GM18858 (cell line): ENCODE measurements at regions not wholly inside any gene's neighbourhood (a gene's known extent, or its start where the extent isn't known, plus 50 kb on each side); places are given as distances from the start of the nearest gene placed in this dataset.
A peak's percentile ranks its signal among the peaks of the same experiment; 100 is the strongest.
"Not testable (repeated sequence)": the region's sequence is repeated elsewhere in the genome, so short reads cannot be mapped to it uniquely, and the experiment has no call there.

Experiments
- ATAC-seq: cut with Tn5 transposase; IDR thresholded peaks from one replicate; pipeline ENCODE4 v1.9.1; 2021; ENCODE audit not compliant: unreplicated experiment

GRCh38 chr2:166744117-166744516 is 144.2 kb upstream of the XIRP2 start:
- ATAC-seq = not testable (repeated sequence)

DNA sequence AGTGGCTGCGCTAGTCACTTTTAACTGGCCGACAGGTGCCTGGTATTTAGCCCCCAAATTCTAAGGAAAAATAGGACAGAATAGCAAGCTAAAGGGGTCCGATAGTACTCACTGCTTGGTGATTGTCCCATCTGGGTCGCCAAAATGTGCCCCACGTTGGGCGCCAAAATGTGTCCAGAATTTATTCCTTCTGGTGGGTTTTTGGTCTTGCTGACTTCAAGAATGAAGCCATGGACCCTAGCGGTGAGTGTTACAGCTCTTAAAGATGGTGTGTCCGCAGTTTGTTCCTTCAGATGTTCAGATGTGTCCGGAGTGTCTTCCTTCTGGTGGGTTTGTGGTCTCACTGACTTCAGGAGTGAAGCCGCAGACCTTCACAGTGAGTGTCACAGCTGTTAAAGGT is 144.8 kb upstream of the XIRP2 start:
- not testable (repeated sequence) for ATAC-seq

DNA sequence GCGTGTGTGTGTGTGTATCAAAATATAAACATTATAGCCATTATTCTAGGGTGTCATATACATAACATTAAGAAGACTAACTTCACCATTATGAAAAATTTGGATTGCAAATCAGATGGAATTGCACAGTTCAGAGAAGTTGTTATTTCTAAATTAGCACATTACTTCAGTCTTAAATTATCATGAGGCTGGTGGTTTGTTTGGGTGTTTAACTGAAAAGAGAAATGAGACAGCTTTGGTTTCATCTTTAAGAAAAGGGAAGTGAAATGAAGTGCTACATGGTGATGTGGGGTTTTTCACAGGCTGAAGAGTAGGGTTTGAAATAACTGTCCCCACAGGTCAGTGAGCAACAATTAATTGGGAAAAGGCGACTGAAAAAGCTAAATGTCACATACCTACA is 161.2 kb upstream of the XIRP2 start:
- peak; percentile 100 for ATAC-seq

- ATAC-seq = no peak
These were observed 162.1 kb upstream of the XIRP2 start for GRCh38 chr2:166725927-166726924.

GRCh38 chr2:166716968-166717367 is 171.3 kb upstream of the XIRP2 start:
- no peak for ATAC-seq

DNA sequence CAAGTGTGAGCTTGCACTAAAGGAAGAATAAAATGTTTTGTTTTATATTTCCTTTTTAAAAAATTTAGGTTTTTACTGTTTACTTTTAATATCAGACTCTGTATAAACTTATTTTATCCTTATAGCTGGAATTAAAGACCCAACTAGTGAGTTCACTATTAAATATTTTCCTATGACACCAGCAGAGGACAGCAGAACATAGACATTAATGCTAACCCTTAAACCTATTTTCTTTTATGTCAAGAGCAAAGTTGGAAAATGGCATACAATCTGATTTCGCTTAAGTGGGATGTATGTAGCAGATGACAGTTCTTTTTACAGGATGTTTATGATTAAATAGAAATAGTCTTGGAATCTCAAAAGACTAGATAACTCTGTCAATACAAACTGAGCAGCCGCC is 188.2 kb upstream of the XIRP2 start:
- ATAC-seq = no peak

- ATAC-seq = no peak
These were observed 193.1 kb upstream of the XIRP2 start for GRCh38 chr2:166695154-166695553.

DNA sequence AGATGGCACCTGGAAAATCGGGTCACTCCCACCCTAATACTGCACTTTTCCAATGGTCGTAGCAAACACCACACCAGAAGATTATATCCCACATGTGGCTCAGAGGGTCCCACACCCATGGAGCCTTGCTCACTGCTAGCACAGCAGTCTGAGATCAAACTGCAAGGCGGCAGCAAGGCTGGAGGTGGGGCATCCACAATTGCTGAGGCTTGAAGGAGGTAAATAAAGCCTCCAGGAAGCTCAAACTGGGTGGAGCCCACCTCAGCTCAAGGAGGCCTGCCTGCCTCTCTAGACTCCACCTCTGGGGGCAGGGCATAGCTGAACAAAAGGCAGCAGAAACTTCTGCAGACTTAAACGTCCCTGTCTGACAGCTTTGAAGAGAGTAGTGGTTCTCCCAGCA is 192.0 kb upstream of the SCN7A start:
- ATAC-seq = not testable (repeated sequence)

DNA sequence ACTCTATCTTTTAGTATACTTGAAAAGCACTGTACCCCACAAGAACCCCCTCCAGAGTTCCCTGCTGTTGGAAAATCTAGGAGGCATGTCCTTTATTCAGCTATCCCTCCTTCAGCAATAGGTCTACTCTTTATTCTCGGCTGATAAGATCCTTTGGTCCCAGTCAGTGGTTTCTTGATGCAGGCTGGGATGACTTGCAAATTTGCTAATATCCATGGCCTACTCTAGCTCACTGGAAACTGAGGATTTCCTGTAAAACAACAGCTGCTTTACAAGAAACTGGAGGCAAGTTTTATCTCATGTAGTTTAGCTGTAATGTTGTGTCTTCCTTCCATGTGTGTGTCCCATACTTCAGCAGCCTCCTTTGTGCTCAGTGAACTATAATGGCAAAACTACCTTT is 183.9 kb upstream of the SCN7A start:
- no peak for ATAC-seq

DNA sequence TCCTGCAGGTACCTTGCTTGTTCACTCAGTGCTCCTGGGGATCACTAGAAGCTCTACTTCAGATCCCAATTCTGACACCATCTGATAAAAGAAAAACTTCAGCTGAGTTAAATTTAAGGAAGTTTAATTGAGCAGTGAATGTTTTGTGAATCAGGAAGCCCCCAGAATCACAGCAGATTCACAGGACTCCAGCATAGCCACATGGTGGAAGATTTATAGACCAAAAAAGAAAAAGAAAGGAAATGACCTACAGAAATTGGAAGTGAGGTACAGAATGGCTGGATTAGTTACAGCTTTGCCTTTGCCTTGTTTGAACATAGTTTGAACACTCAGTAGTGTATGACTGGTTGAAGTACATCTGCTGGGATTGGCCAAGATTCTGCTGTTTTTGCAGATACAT is 182.7 kb upstream of the SCN7A start:
- ATAC-seq = no peak

GRCh38 chr2:166675553-166675952 is 181.5 kb upstream of the SCN7A start:
- ATAC-seq = no peak

DNA sequence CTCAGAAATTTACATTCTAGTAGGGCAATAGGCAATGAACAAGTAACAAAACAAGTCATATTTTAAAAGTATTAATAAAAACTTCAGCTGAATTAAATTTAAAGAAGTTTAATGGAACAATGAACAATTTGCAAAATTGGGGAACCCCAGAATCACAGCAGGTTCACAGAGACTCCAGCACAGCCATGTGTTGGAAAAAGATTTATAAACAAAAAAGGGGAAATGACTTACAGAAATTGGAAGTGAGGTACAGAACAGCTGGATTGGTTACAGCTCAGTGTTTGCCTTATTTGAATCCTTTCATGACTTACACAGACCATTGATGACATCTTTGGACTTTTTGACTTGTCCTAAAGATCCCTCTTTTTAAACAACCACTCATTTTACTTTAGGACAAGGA is 179.9 kb upstream of the SCN7A start:
- no peak for ATAC-seq

DNA sequence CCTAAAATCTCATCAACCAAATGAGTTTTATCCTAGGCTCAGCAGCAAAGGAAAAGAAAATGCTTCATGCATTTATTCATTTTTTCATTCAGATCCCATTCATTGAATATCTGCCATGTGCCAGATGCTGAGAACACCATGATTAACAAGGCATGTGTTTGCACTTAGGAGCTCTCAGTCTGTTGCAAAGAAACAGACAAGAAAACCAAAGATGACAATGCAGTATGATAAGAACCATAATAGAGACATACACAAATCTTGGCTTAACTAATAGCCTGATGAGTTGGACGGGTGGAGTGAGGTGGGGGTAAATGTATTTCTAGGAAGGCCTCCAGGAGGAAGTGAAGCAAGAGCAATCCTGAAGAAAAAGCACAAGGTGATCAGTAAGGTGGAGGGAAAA is 177.8 kb upstream of the SCN7A start:
- no peak for ATAC-seq

GRCh38 chr2:166671235-166671634 is 177.2 kb upstream of the SCN7A start:
- ATAC-seq = no peak

DNA sequence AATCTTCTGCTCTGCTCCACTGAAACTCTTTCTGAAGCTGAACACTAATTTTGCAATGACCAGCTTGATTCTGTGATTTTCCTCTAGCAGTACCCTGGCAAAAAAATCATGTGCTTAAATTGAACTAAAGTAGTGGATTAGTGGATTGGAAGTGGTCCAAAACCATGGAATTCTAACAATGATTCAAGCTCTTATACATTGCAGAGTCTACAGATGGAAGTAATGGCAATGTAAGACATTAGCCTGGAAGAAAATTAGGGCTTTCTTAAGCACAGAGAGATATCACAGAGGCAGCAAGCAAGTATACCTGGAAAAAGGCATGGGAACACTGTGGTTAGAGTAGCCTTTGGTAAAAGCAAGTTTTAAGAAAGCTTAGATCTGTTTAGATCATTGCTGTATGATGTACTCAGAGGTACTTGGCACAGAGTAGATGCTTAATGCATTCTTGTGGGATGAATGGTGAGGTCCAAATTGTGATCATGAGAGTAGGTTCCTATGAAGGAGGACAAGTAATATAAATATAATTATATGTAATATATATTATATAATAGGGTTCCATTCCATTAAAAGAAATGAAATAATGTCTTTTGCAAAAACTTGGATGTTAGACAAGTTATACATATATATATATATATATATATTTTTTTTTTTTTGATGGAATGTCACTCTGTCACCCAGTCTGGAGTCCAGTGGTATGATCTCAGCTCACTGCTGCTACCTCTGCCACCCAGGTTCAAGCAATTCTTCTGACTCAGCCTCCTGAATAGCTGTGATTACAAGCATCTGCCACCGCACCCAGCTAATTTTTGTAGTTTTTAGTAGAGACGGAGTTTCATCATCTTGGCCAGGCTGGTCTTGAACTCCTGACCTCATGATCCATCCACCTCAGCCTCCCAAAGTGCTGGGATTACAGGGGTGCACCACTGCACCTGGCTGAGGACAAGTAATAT is 172.2 kb upstream of the SCN7A start:
- no peak for ATAC-seq

DNA sequence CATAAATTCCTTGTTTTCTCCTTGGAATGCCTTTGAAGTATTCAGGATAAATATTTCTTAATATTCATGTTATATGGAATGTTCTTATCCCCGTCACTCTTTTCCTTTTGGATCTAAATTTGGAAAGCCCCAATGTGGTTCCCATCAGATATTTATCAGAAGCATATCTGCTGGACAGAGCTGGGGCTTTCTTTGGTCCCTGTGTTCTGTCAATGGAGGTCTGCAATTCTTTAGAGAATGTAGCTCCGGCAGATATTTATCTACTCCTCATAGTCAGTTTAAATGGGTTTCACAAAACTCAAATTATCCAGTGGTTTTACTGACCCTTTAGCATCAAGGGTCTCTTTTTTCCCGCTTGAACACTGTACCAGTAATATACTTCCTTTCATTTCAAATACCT is 167.8 kb upstream of the SCN7A start:
- no peak for ATAC-seq

DNA sequence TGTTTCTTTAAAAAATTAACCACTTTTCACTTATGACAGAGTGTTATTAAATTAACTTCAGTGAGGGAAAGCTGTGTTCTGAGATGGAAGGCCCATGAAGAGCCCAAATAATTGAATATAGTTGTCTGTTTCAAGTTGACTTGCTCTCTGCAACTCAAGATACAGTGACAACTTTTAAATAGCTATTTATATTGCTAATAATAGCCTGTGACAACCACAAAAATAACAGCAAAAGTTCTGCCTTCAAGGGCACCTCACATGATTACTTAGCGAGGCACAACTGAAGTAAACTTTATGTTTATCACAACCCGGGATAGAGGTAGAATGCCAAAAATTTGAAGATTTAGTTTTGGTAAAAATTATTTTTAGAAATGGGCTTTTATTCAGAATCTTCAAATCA is 167.3 kb upstream of the SCN7A start:
- no peak for ATAC-seq

- no peak for ATAC-seq
These were observed 164.9 kb upstream of the SCN7A start for GRCh38 chr2:166658901-166659300.

DNA sequence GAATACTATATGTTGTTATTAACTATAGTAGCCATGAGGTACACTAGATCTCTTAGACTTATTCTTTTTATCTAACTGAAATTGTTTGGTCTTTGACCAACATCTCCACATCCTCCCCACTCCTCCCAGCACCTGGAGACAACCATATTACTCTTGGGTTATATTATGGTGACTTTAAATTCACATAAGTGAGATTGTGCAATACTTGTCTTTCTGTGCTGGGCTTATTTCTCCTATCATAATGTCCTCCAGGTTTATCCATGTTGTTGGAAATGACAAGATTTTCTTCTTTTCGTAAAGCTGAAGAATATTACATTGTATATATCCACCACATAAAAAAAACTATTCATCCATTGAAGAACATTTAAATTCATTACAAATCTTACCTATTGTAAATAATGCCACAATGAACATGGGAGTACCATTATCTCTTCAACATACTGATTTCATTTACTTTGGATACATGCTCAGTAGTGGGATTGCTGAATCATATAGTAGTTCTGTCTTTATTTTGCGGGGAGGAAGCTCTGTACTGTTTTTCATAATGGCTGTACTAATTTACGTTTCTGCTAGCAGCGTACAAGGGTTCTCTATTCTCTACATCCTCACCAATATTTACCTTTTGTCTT is 159.2 kb upstream of the SCN7A start:
- ATAC-seq = no peak

GRCh38 chr2:166651991-166652390 is 157.9 kb upstream of the SCN7A start:
- ATAC-seq = no peak

DNA sequence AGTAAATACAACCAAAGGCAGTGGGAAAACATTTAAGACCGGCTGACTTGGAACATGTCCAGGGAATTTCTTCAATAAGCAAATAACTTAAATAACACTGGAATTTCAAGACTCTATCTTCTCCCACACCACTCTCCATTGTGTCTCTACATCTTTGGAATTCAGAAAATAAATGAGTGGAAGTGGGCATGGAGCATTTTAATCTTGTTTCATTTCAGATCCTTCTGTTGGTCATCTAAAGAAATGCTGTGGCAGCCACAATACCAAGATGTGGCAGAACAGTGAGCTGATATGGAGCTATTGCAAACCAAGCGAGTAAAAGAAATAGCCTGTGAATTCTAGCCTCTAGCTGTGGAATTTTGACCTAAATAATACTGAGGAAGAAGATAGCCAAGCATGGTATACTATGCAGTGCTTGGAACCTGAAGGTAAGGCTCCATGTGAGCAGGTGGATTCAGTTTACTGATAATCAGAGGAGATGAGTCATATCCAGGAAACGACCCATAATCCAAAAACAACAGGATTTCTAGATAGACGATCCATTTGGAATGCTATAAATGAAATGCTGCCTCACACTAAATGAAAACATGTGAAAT is 157.1 kb upstream of the SCN7A start:
- ATAC-seq = no peak
